SK-N-SH (cell line): ENCODE measurements at regions not wholly inside any gene's neighbourhood (a gene's known extent, or its start where the extent isn't known, plus 50 kb on each side); places are given as distances from the start of the nearest gene placed in this dataset.

Experiments used
- CTCF ChIA-PET: fragments of 300-600, 350-600 bp; formaldehyde crosslinking; extraction: SDS; loops from one replicate; lab custom pipeline; 2021; lab: Yijun Ruan, JAX
- POLR2A ChIA-PET: fragments of 350-600 bp; sonication (Branson Sonifier 250); formaldehyde crosslinking; extraction: SDS; loops from one replicate; lab custom pipeline; 2020; ENCODE audit warnings: antibody characterized with exemption, inconsistent platforms; lab: Yijun Ruan, JAX
- DNase-seq: peaks from one replicate; pipeline ENCODE4 v3.0.0; 2012
- H2AFZ ChIP-seq: fragments of 200-600 bp; sonication (generic); 2 replicates; pipeline ENCODE4 v1.8.1; 2016; ENCODE audit warnings: antibody characterized with exemption, mild to moderate bottlenecking, low read depth
- H3F3A ChIP-seq: fragments of 200-600 bp; sonication (generic); replicated peaks from 2 replicates; pipeline ENCODE3; 2016; ENCODE audit warnings: antibody characterized with exemption, mild to moderate bottlenecking; ENCODE audit not compliant: insufficient read depth
- H3K27ac ChIP-seq, 2 experiments: fragments of 200-500 bp in 1 of 2; fragments of 200-600 bp in 1 of 2; sonication (Bioruptor generic) in 1 of 2; sonication (generic), shearing (Covaris generic) in 1 of 2; 2 replicates each; pipeline versions ENCODE4 v1.5.1 to v1.6.1; 2014 to 2016; ENCODE audit warnings: low read depth in 2 of 2, inconsistent platforms in 1 of 2, low read length in 1 of 2, mild to moderate bottlenecking in 1 of 2, mixed read lengths in 1 of 2
- H3K27me3 ChIP-seq: fragments of 200-600 bp; sonication (generic), shearing (Covaris generic); 2 replicates; pipeline ENCODE4 v1.6.1; 2016; ENCODE audit warnings: mixed run types; ENCODE audit not compliant: insufficient read depth
- H3K36me3 ChIP-seq, 2 experiments: fragments of 200-500 bp in 1 of 2; fragments of 200-600 bp in 1 of 2; sonication (Bioruptor generic) in 1 of 2; sonication (generic) in 1 of 2; replicated peaks in 1 of 2; 2 replicates each; pipeline versions ENCODE3 to v1.5.1; 2014 to 2016; ENCODE audit warnings: low read length in 1 of 2, mild to moderate bottlenecking in 1 of 2; ENCODE audit not compliant: insufficient read depth in 2 of 2, control insufficient read depth in 1 of 2
- H3K4me1 ChIP-seq, 2 experiments: fragments of 200-500 bp in 1 of 2; fragments of 200-600 bp in 1 of 2; sonication (Bioruptor generic) in 1 of 2; sonication (generic), shearing (Covaris generic) in 1 of 2; 2 replicates each; pipeline versions ENCODE4 v1.5.1 to v1.6.1; 2014 to 2016; ENCODE audit warnings: low read depth in 1 of 2, low read length in 1 of 2, mixed run types in 1 of 2; ENCODE audit not compliant: insufficient read depth in 2 of 2, control insufficient read depth in 1 of 2
- H3K4me2 ChIP-seq: fragments of 200-600 bp; sonication (generic), shearing (Covaris generic); 2 replicates; pipeline ENCODE4 v1.6.1; 2017; ENCODE audit warnings: mixed run types
- H3K4me3 ChIP-seq, 2 experiments: fragments of 200-500 bp in 1 of 2; fragments of 200-600 bp in 1 of 2; sonication (Bioruptor generic) in 1 of 2; sonication (generic), shearing (Covaris generic) in 1 of 2; 2 replicates each; pipeline versions ENCODE4 v1.5.1 to v1.8.1; 2014 to 2016; ENCODE audit warnings: low read depth in 2 of 2, inconsistent platforms in 1 of 2, low read length in 1 of 2, mild to moderate bottlenecking in 1 of 2, mixed read lengths in 1 of 2, moderate library complexity in 1 of 2
- H3K79me2 ChIP-seq: fragments of 200-600 bp; sonication (generic); 2 replicates; pipeline ENCODE4 v1.8.1; 2017; ENCODE audit warnings: mild to moderate bottlenecking; ENCODE audit not compliant: insufficient read depth
- H3K9ac ChIP-seq: fragments of 200-600 bp; sonication (generic); 2 replicates; pipeline ENCODE4 v1.6.1; 2017; ENCODE audit warnings: mixed run types
- H3K9me2 ChIP-seq: fragments of 200-600 bp; sonication (generic); 2 replicates; pipeline ENCODE4 v1.6.1; 2017; ENCODE audit warnings: mixed run types
- H3K9me3 ChIP-seq: fragments of 200-600 bp; sonication (generic); 2 replicates; pipeline ENCODE4 v1.6.1; 2017; ENCODE audit warnings: mixed run types, mild to moderate bottlenecking, moderate library complexity
- H4K20me1 ChIP-seq: fragments of 200-600 bp; sonication (generic); 2 replicates; pipeline ENCODE4 v1.6.1; 2017; ENCODE audit warnings: mild to moderate bottlenecking, mixed run types; ENCODE audit not compliant: insufficient read depth
- ELF1 ChIP-seq: IDR thresholded peaks from 2 replicates; pipeline ENCODE4 v1.4.0; 2012
- EP300 ChIP-seq, 2 experiments: IDR thresholded peaks; 2 replicates each; pipeline versions ENCODE4 v1.4.0 to v1.6.1; 2012; ENCODE audit warnings: borderline replicate concordance in 1 of 2, low read depth in 1 of 2, low read length in 1 of 2
- EZH2phosphoT487 ChIP-seq: fragments of 200-600 bp; sonication (generic); IDR thresholded peaks from 2 replicates; pipeline ENCODE4 v1.6.1; 2017; ENCODE audit warnings: low read depth, mixed run types, mild to moderate bottlenecking, antibody characterized with exemption, moderate library complexity, borderline replicate concordance
- FOXJ3 ChIP-seq: sonication (generic); formaldehyde crosslinking; IDR thresholded peaks from 2 replicates; pipeline ENCODE4 v1.5.1; 2020; ENCODE audit warnings: mild to moderate bottlenecking, missing genetic modification reagents
- FOXM1 ChIP-seq: IDR thresholded peaks from 2 replicates; pipeline ENCODE4 v1.4.0; 2012; ENCODE audit warnings: low read depth, mild to moderate bottlenecking
- GATA2 ChIP-seq: sonication (generic); formaldehyde crosslinking; IDR thresholded peaks from 2 replicates; pipeline ENCODE4 v1.5.0; 2020; ENCODE audit warnings: mild to moderate bottlenecking, missing genetic modification reagents
- MAX ChIP-seq: IDR thresholded peaks from 2 replicates; pipeline ENCODE4 v1.4.0; 2012; ENCODE audit warnings: low read depth
- MEF2A ChIP-seq: IDR thresholded peaks from 2 replicates; pipeline ENCODE4 v1.4.0; 2012; ENCODE audit warnings: low read depth, borderline replicate concordance
- NFIC ChIP-seq: IDR thresholded peaks from 2 replicates; pipeline ENCODE4 v1.4.0; 2012; ENCODE audit warnings: borderline replicate concordance
- NRF1 ChIP-seq: IDR thresholded peaks from 2 replicates; pipeline ENCODE4 v1.6.1; 2012; ENCODE audit warnings: low read depth, mild to moderate bottlenecking, low read length
- RAD21 ChIP-seq: IDR thresholded peaks from 2 replicates; pipeline ENCODE4 v1.6.1; 2012; ENCODE audit warnings: mild to moderate bottlenecking, low read length
- RCOR1 ChIP-seq: fragments of 150-350 bp; IDR thresholded peaks from 2 replicates; pipeline ENCODE4 v1.6.1; 2017; ENCODE audit warnings: antibody characterized with exemption, low read length
- TCF12 ChIP-seq: IDR thresholded peaks from 2 replicates; pipeline ENCODE4 v1.4.0; 2012
- USF1 ChIP-seq: IDR thresholded peaks from 2 replicates; pipeline ENCODE4 v1.4.0; 2012; ENCODE audit warnings: low read depth, borderline replicate concordance
- USF2 ChIP-seq: fragments of 150-350 bp; IDR thresholded peaks from 2 replicates; pipeline ENCODE4 v1.6.1; 2017; ENCODE audit warnings: antibody characterized with exemption, low read length, low read depth, borderline replicate concordance
- YY1 ChIP-seq: IDR thresholded peaks from 2 replicates; pipeline ENCODE4 v1.4.0; 2012; ENCODE audit warnings: low read depth, mild to moderate bottlenecking
- WGBS: methylation state at CpG from one replicate; pipeline ENCODE4 v1.1.6; 2017; ENCODE audit warnings: low lambda C conversion rate; 5-methylcytosine and 5-hydroxymethylcytosine counted together
- TF ChIP-seq, protein P1 (sequence below): fragments of 200-600 bp; sonication (generic); IDR thresholded peaks from 2 replicates; pipeline ENCODE4 v1.6.1; 2017; ENCODE audit warnings: antibody characterized with exemption, mild to moderate bottlenecking, moderate library complexity
- TF ChIP-seq, protein P2 (sequence below): IDR thresholded peaks from 2 replicates; pipeline ENCODE4; 2012

DNA sequence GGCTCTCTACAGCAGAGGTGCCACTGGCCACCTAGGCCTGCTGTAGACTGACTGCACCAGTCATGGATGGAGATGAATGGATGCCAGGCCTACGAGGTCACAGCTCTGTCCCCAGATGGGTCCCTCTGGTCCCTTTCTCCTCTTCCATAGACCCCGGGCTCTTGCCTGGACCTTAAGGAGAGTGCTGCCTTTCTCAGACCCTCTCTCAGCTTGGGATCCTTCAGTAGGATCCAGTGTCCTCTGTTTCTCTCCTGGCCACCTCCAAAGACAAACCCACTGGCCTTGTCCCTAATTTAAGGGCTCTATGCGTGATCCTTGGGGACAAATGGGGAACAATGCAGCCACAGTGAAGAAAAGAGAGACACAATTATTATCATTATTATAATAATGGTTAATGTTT lies 189.3 kb upstream of the C16orf82 start:
- no peaks in the 10 kb centered on the region for H4K20me1 ChIP-seq
- H3K4me1 ChIP-seq = no peaks in the 10 kb centered on the region
- ChIA-PET POLR2A (no interaction called here), CTCF (no interaction called here)
- no peak overlapping the region for H3K4me2 ChIP-seq
- 17% methylated on average over 2 of the region's 3 CpGs for WGBS
- H3K4me3 ChIP-seq = no peak overlapping the region
- H3K27ac ChIP-seq = no peak overlapping the region
- H3K9ac ChIP-seq = no peak overlapping the region
- no peaks in the 10 kb centered on the region for H3F3A ChIP-seq
- H3K36me3 ChIP-seq = no peaks in the 10 kb centered on the region
- DNase-seq = no peak
- H2AFZ ChIP-seq = no peak overlapping the region
- H3K27me3 ChIP-seq = no peaks in the 10 kb centered on the region
- no peaks in the 10 kb centered on the region for H3K9me2 ChIP-seq
- no peaks in the 10 kb centered on the region for H3K79me2 ChIP-seq
- no peak for TF ChIP-seq NRF1
- TF ChIP-seq, protein P1, sequence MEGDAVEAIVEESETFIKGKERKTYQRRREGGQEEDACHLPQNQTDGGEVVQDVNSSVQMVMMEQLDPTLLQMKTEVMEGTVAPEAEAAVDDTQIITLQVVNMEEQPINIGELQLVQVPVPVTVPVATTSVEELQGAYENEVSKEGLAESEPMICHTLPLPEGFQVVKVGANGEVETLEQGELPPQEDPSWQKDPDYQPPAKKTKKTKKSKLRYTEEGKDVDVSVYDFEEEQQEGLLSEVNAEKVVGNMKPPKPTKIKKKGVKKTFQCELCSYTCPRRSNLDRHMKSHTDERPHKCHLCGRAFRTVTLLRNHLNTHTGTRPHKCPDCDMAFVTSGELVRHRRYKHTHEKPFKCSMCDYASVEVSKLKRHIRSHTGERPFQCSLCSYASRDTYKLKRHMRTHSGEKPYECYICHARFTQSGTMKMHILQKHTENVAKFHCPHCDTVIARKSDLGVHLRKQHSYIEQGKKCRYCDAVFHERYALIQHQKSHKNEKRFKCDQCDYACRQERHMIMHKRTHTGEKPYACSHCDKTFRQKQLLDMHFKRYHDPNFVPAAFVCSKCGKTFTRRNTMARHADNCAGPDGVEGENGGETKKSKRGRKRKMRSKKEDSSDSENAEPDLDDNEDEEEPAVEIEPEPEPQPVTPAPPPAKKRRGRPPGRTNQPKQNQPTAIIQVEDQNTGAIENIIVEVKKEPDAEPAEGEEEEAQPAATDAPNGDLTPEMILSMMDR = no peak
- no peak for TF ChIP-seq TCF12
- TF ChIP-seq FOXJ3 (CRISPR knock-in tag) = no peak
- TF ChIP-seq, protein P2, sequence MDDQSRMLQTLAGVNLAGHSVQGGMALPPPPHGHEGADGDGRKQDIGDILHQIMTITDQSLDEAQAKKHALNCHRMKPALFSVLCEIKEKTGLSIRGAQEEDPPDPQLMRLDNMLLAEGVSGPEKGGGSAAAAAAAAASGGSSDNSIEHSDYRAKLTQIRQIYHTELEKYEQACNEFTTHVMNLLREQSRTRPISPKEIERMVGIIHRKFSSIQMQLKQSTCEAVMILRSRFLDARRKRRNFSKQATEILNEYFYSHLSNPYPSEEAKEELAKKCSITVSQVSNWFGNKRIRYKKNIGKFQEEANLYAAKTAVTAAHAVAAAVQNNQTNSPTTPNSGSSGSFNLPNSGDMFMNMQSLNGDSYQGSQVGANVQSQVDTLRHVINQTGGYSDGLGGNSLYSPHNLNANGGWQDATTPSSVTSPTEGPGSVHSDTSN = no peak
- no peak for TF ChIP-seq EP300 (IDR thresholded peaks at IDR 0.05; ENCODE audit: borderline replicate concordance in 1 of 2, low read depth in 1 of 2, low read length in 1 of 2)
- no peak for TF ChIP-seq ELF1
- no peak for TF ChIP-seq YY1
- no peak for TF ChIP-seq GATA2 (CRISPR knock-in tag)
- no peak for TF ChIP-seq NFIC
- TF ChIP-seq RAD21 = no peak
- TF ChIP-seq FOXM1 = no peak
- TF ChIP-seq MEF2A = no peak
- no peak for TF ChIP-seq RCOR1
- no peak for TF ChIP-seq MAX
- TF ChIP-seq USF2 = no peak
- TF ChIP-seq USF1 = no peak
- TF ChIP-seq EZH2phosphoT487 = no peak
- TF ChIP-seq, all 33 proteins: peak for 0
- H3K9me3 ChIP-seq = no peaks in the 10 kb centered on the region
